ENCODE measurements at regions not wholly inside any gene's neighbourhood (a gene's known extent, or its start where the extent isn't known, plus 50 kb on each side); places are given as distances from the start of the nearest gene placed in this dataset.
"Not testable (repeated sequence)": the region's sequence is repeated elsewhere in the genome, so short reads cannot be mapped to it uniquely, and the experiment has no call there.

DNA sequence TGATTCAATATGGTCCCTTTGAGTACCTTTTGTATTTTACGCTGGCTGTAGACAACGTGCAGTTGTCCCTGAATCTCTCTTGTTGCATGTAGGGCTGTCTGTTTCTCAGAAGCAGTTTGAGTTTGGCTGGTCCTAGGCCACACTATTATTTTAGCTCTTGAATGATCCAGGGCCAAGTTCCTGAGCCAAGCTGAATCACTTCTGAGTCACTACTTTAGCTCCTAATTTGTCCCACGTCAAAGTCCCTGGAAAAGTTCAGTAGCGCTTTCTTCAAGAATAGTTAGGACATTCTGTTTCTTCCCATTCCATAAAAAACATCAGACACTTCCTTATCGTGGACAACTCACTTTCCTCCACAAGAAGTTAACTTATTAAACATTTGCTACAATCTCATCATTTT is 168.2 kb downstream of the RBMY1A1 start:
- not testable (repeated sequence) for TF ChIP-seq POLR2A (IDR thresholded peaks at IDR 0.05; ENCODE audit: low read length); GATA1 (IDR thresholded peaks at IDR 0.05; ENCODE audit: low read depth, low read length)

Measured in erythroblast (primary cell).